ENCODE measurements at regions not wholly inside any gene's neighbourhood (a gene's known extent, or its start where the extent isn't known, plus 50 kb on each side); places are given as distances from the start of the nearest gene placed in this dataset.
A peak's percentile ranks its signal among the peaks of the same experiment; 100 is the strongest.

DNA sequence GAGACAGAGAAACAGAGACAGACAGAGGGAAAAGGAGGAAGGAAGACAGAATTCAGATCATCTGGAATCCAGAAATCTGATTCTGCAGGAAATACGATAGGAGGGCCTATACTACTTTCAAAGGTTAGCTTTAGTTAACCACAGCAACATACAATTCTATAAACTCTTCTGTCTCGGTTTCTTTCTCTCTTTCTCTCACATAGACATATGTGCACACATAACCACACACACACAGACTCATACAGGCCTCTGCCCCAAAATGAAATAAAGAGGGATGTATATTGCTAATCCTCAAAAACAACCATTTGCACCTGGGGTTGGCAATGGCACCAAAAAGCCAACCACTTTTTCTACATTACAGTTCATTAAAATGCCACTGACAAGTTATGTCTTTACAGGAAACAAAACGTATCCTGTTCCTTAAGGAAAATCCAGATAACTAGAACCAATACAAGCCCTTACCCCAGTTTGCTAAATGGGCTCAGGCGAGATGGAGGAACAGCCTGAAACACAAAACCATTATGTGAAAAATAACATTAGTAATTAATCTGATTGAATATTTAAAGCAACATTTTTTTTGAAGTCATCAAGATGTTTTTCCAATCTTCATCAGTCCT lies 372.3 kb upstream of the CCNH start:
- Mint-ChIP-seq H3K4me1 (peaks cover 3% of the 10 kb centered on the region), H3K27me3 (peaks cover 28% of the 10 kb centered on the region), H3K27ac (no peak overlapping the region), H3K4me3 (no peak overlapping the region), H3K9me3 (ENCODE audit: insufficient read depth) (no peaks in the 10 kb centered on the region)
- H3K4me3 ChIP-seq (ENCODE audit: control extremely low read depth in 1 of 5, extremely low read depth in 1 of 5, insufficient read depth in 1 of 5, low read depth in 2 of 5, low read length in 4 of 5): no peak overlapping the region
- no peak overlapping the region for H3K4me2 ChIP-seq (replicated peaks; ENCODE audit: low read depth, low read length, poor library complexity, severe bottlenecking)
- H3K9ac ChIP-seq (ENCODE audit: low read length): no peak overlapping the region
- H3K27ac ChIP-seq (ENCODE audit: low read length in 2 of 2): no peak overlapping the region
- H3K79me2 ChIP-seq (ENCODE audit: control insufficient read depth, insufficient read depth, low read length): no peaks in the 10 kb centered on the region
- POLR2A ChIA-PET: no interaction called here
- CTCF ChIA-PET: interaction anchor here (0.5 kb wide), 1 partner anchor 1383 kb away, joined by 3 read pairs; no protein-coding TSS in a partner anchor
- WGBS (ENCODE audit: insufficient coverage): 100% methylated on average over 1 of the region's 4 CpGs
- no peak overlapping the region for H2AFZ ChIP-seq (ENCODE audit: insufficient read depth, low read depth, low read length, poor library complexity, severe bottlenecking)
- peaks cover 0 to 17% (median 3%) of the 10 kb centered on the region in 4 experiments for H3K27me3 ChIP-seq (replicated peaks in 1 of 4; ENCODE audit: control extremely low read depth in 1 of 4, control insufficient read depth in 3 of 4, insufficient read depth in 4 of 4, low read length in 3 of 4)
- peaks cover 0 to 3% of the 10 kb centered on the region in 2 donors for H3K4me1 ChIP-seq (ENCODE audit: control insufficient read depth in 2 of 2, insufficient read depth in 2 of 2, low read length in 2 of 2)
- no peaks in the 10 kb centered on the region for H3K36me3 ChIP-seq (replicated peaks in 1 of 2; ENCODE audit: control extremely low read depth in 1 of 2, control insufficient read depth in 1 of 2, extremely low read depth in 1 of 2, insufficient read depth in 2 of 2, low read length in 1 of 2)
- no peak for DNase-seq
- H3K9me3 ChIP-seq (ENCODE audit: control extremely low read depth in 1 of 3, control insufficient read depth in 2 of 3, insufficient read depth in 1 of 3, low read length in 2 of 3): no peaks in the 10 kb centered on the region
- intact Hi-C loops (cut with micrococcal nuclease): no loop called here
- H4K20me1 ChIP-seq (ENCODE audit: control insufficient read depth, insufficient read depth, low read length, poor library complexity, severe bottlenecking): no peaks in the 10 kb centered on the region
- ATAC-seq (ENCODE audit: low read depth): no peak
- TF ChIP-seq, protein P1, sequence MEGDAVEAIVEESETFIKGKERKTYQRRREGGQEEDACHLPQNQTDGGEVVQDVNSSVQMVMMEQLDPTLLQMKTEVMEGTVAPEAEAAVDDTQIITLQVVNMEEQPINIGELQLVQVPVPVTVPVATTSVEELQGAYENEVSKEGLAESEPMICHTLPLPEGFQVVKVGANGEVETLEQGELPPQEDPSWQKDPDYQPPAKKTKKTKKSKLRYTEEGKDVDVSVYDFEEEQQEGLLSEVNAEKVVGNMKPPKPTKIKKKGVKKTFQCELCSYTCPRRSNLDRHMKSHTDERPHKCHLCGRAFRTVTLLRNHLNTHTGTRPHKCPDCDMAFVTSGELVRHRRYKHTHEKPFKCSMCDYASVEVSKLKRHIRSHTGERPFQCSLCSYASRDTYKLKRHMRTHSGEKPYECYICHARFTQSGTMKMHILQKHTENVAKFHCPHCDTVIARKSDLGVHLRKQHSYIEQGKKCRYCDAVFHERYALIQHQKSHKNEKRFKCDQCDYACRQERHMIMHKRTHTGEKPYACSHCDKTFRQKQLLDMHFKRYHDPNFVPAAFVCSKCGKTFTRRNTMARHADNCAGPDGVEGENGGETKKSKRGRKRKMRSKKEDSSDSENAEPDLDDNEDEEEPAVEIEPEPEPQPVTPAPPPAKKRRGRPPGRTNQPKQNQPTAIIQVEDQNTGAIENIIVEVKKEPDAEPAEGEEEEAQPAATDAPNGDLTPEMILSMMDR (IDR thresholded peaks at IDR 0.05): peak; percentile 10
- TF ChIP-seq EZH2 (IDR thresholded peaks at IDR 0.05; ENCODE audit: borderline replicate concordance, insufficient read depth, low read depth, low read length, poor library complexity, severe bottlenecking): no peak

DNA sequence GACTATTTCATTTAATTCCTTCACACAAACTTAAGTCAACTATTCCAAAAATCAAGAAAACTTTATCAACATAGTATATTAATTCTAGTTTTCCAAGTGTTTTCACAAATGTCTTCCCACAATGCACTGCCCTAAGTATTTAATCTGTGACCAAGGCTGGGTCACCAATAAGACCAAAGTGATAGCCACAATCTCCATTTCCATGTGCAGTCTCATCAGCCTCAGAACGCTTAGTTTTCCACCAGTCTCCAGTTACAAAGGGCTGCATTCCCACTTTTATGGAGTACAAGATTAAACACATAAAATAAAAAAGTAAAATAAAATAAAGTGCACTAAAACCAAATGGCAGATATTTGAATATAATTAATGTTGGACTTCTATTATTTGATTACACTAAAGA lies 371.6 kb upstream of the CCNH start:
- no peak overlapping the region for H3K4me3 ChIP-seq (ENCODE audit: control extremely low read depth in 1 of 5, extremely low read depth in 1 of 5, insufficient read depth in 1 of 5, low read depth in 2 of 5, low read length in 4 of 5)
- WGBS (ENCODE audit: insufficient coverage): no CpG with 5 or more reads among the region's 1 CpG

More for the DNA sequence above, 371.6 kb upstream of the CCNH start:
- Mint-ChIP-seq H3K4me3 (no peak overlapping the region), H3K9me3 (ENCODE audit: insufficient read depth) (no peaks in the 10 kb centered on the region), H3K27ac (no peak overlapping the region), H3K4me1 (peaks cover 3% of the 10 kb centered on the region), H3K27me3 (peaks cover 28% of the 10 kb centered on the region)
- Histone ChIP-seq H4K20me1 (ENCODE audit: control insufficient read depth, insufficient read depth, low read length, poor library complexity, severe bottlenecking) (no peaks in the 10 kb centered on the region), H3K4me2 (replicated peaks; ENCODE audit: low read depth, low read length, poor library complexity, severe bottlenecking) (no peak overlapping the region), H3K27me3 (replicated peaks in 1 of 4; ENCODE audit: control extremely low read depth in 1 of 4, control insufficient read depth in 3 of 4, insufficient read depth in 4 of 4, low read length in 3 of 4) (peaks cover 0 to 17% (median 3%) of the 10 kb centered on the region in 4 experiments), H3K4me1 (ENCODE audit: control insufficient read depth in 2 of 2, insufficient read depth in 2 of 2, low read length in 2 of 2) (peaks cover 0 to 3% of the 10 kb centered on the region in 2 donors), H2AFZ (ENCODE audit: insufficient read depth, low read depth, low read length, poor library complexity, severe bottlenecking) (no peak overlapping the region), H3K9ac (ENCODE audit: low read length) (no peak overlapping the region), H3K27ac (ENCODE audit: low read length in 2 of 2) (no peak overlapping the region), H3K9me3 (ENCODE audit: control extremely low read depth in 1 of 3, control insufficient read depth in 2 of 3, insufficient read depth in 1 of 3, low read length in 2 of 3) (no peaks in the 10 kb centered on the region), H3K79me2 (ENCODE audit: control insufficient read depth, insufficient read depth, low read length) (no peaks in the 10 kb centered on the region), H3K36me3 (replicated peaks in 1 of 2; ENCODE audit: control extremely low read depth in 1 of 2, control insufficient read depth in 1 of 2, extremely low read depth in 1 of 2, insufficient read depth in 2 of 2, low read length in 1 of 2) (no peaks in the 10 kb centered on the region)
- CTCF ChIA-PET: interaction anchor here (0.5 to 6.6 kb wide), 2 partner anchors 907 to 1384 kb away, joined by 3 to 99 read pairs; no protein-coding TSS in a partner anchor
- ATAC-seq (ENCODE audit: low read depth) (no peak), DNase-seq (no peak)
- POLR2A ChIA-PET: no interaction called here
- intact Hi-C loops (cut with micrococcal nuclease): no loop called here
- TF ChIP-seq, protein P1 (IDR thresholded peaks at IDR 0.05): no peak
- TF ChIP-seq EZH2 (IDR thresholded peaks at IDR 0.05; ENCODE audit: borderline replicate concordance, insufficient read depth, low read depth, low read length, poor library complexity, severe bottlenecking): no peak

Data from B cell (primary cell).